ENCODE measurements at regions not wholly inside any gene's neighbourhood (a gene's known extent, or its start where the extent isn't known, plus 50 kb on each side); places are given as distances from the start of the nearest gene placed in this dataset.

DNA sequence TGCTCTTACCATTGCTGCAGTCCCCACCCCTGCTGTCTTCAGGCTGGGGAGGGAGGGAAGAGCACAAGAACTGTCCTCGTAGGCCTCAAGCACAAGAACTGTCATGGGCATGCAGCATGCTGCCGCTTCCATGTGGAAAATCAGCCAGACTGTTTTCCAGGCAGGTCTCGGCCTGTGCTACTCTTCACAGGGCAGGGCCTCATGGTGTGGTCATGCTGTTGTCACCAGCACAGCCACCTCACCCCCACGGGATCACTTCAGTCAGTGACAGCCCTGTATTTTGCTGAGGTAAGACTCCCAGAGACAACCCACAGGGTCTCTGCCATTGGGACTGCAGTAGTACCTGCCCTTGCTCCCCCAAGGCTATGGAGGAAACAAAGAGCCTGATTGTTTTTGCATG is 205.3 kb downstream of the NAP1L3 start:
- no peak overlapping the region for H3K27ac ChIP-seq (ENCODE audit: low read depth, low read length)
- no peaks in the 10 kb centered on the region for H3K9me3 ChIP-seq (ENCODE audit: insufficient read depth, low read depth, low read length)
- H3K4me2 ChIP-seq (ENCODE audit: low read length) = no peak overlapping the region
- no peak for TF ChIP-seq EZH2 (IDR thresholded peaks at IDR 0.05; ENCODE audit: insufficient read depth, low read length)
- TF ChIP-seq, protein P1, sequence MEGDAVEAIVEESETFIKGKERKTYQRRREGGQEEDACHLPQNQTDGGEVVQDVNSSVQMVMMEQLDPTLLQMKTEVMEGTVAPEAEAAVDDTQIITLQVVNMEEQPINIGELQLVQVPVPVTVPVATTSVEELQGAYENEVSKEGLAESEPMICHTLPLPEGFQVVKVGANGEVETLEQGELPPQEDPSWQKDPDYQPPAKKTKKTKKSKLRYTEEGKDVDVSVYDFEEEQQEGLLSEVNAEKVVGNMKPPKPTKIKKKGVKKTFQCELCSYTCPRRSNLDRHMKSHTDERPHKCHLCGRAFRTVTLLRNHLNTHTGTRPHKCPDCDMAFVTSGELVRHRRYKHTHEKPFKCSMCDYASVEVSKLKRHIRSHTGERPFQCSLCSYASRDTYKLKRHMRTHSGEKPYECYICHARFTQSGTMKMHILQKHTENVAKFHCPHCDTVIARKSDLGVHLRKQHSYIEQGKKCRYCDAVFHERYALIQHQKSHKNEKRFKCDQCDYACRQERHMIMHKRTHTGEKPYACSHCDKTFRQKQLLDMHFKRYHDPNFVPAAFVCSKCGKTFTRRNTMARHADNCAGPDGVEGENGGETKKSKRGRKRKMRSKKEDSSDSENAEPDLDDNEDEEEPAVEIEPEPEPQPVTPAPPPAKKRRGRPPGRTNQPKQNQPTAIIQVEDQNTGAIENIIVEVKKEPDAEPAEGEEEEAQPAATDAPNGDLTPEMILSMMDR (IDR thresholded peaks at IDR 0.05; ENCODE audit: insufficient read depth, low read depth, low read length) = no peak
- H2AFZ ChIP-seq (ENCODE audit: low read depth, low read length) = no peak overlapping the region
- no peak overlapping the region for H3K4me3 Mint-ChIP-seq (ENCODE audit: unreplicated experiment)
- no peak for DNase-seq (ENCODE audit: low read depth)
- FAIRE-seq = no peak
- H3K4me3 ChIP-seq (ENCODE audit: insufficient read depth, low read depth, low read length) = no peak overlapping the region
- no peaks in the 10 kb centered on the region for H3K36me3 Mint-ChIP-seq (ENCODE audit: low read depth, unreplicated experiment)
- no peaks in the 10 kb centered on the region for H3K4me1 ChIP-seq (ENCODE audit: insufficient read depth, low read length)
- no peaks in the 10 kb centered on the region for H3K27me3 Mint-ChIP-seq (ENCODE audit: low read depth, unreplicated experiment)
- no peaks in the 10 kb centered on the region for H3K27me3 ChIP-seq (ENCODE audit: insufficient read depth, low read length)
- no peak overlapping the region for H3K27ac Mint-ChIP-seq (ENCODE audit: unreplicated experiment)
- no peaks in the 10 kb centered on the region for H3K9me3 Mint-ChIP-seq (ENCODE audit: unreplicated experiment)
- no peaks in the 10 kb centered on the region for H3K79me2 ChIP-seq (ENCODE audit: insufficient read depth, low read length)
- no peaks in the 10 kb centered on the region for H4K20me1 ChIP-seq (ENCODE audit: insufficient read depth, low read length)
- no peaks in the 10 kb centered on the region for H3K36me3 ChIP-seq (ENCODE audit: insufficient read depth, low read length)
- H3K4me1 Mint-ChIP-seq (ENCODE audit: low read depth, unreplicated experiment) = no peaks in the 10 kb centered on the region
- no peak overlapping the region for H3K9ac ChIP-seq (ENCODE audit: low read length)

DNA sequence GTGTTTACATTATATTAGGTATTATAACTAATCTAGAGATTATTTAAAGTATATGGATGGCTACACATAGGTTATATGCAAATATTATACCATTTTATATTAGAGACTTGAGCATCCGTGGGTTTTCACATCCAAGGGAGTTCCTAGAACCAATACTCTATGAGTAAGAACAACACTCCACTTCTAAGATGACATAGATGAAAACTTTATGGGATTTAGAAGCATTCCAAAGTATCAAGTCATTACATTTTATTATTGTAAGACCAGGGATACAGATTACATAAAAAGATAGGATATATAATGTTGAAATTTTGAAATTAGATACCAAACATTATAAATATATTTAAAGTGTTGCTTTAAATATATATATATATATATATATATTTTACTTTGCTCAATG is 207.0 kb downstream of the NAP1L3 start:
- no peaks in the 10 kb centered on the region for H4K20me1 ChIP-seq (ENCODE audit: insufficient read depth, low read length)
- Mint-ChIP-seq H3K9me3 (ENCODE audit: unreplicated experiment) (no peaks in the 10 kb centered on the region), H3K4me1 (ENCODE audit: low read depth, unreplicated experiment) (no peaks in the 10 kb centered on the region), H3K4me3 (ENCODE audit: unreplicated experiment) (no peak overlapping the region), H3K36me3 (ENCODE audit: low read depth, unreplicated experiment) (no peaks in the 10 kb centered on the region), H3K27me3 (ENCODE audit: low read depth, unreplicated experiment) (no peaks in the 10 kb centered on the region), H3K27ac (ENCODE audit: unreplicated experiment) (no peak overlapping the region)
- no peaks in the 10 kb centered on the region for H3K79me2 ChIP-seq (ENCODE audit: insufficient read depth, low read length)
- peak; percentile 29 for FAIRE-seq
- no peak for DNase-seq (ENCODE audit: low read depth)
- no peaks in the 10 kb centered on the region for H3K9me3 ChIP-seq (ENCODE audit: insufficient read depth, low read depth, low read length)
- no peak overlapping the region for H2AFZ ChIP-seq (ENCODE audit: low read depth, low read length)
- no peak overlapping the region for H3K27ac ChIP-seq (ENCODE audit: low read depth, low read length)
- H3K36me3 ChIP-seq (ENCODE audit: insufficient read depth, low read length) = no peaks in the 10 kb centered on the region
- H3K4me2 ChIP-seq (ENCODE audit: low read length) = no peak overlapping the region
- TF ChIP-seq, protein P1 (IDR thresholded peaks at IDR 0.05; ENCODE audit: insufficient read depth, low read depth, low read length) = no peak
- TF ChIP-seq EZH2 (IDR thresholded peaks at IDR 0.05; ENCODE audit: insufficient read depth, low read length) = no peak
- no peak overlapping the region for H3K9ac ChIP-seq (ENCODE audit: low read length)
- no peak overlapping the region for H3K4me3 ChIP-seq (ENCODE audit: insufficient read depth, low read depth, low read length)
- no peaks in the 10 kb centered on the region for H3K4me1 ChIP-seq (ENCODE audit: insufficient read depth, low read length)
- H3K27me3 ChIP-seq (ENCODE audit: insufficient read depth, low read length) = no peaks in the 10 kb centered on the region

GRCh38 chrX:93461060-93461459 is 212.3 kb downstream of the NAP1L3 start:
- Histone ChIP-seq H3K27me3 (ENCODE audit: insufficient read depth, low read length) (no peaks in the 10 kb centered on the region), H3K27ac (ENCODE audit: low read depth, low read length) (no peak overlapping the region), H3K4me2 (ENCODE audit: low read length) (no peak overlapping the region), H4K20me1 (ENCODE audit: insufficient read depth, low read length) (no peaks in the 10 kb centered on the region), H3K9me3 (ENCODE audit: insufficient read depth, low read depth, low read length) (no peaks in the 10 kb centered on the region), H3K4me3 (ENCODE audit: insufficient read depth, low read depth, low read length) (no peak overlapping the region), H3K79me2 (ENCODE audit: insufficient read depth, low read length) (no peaks in the 10 kb centered on the region), H3K4me1 (ENCODE audit: insufficient read depth, low read length) (no peaks in the 10 kb centered on the region), H3K36me3 (ENCODE audit: insufficient read depth, low read length) (no peaks in the 10 kb centered on the region), H2AFZ (ENCODE audit: low read depth, low read length) (no peak overlapping the region), H3K9ac (ENCODE audit: low read length) (no peak overlapping the region)
- Mint-ChIP-seq H3K27me3 (ENCODE audit: low read depth, unreplicated experiment) (no peaks in the 10 kb centered on the region), H3K4me1 (ENCODE audit: low read depth, unreplicated experiment) (no peaks in the 10 kb centered on the region), H3K27ac (ENCODE audit: unreplicated experiment) (no peak overlapping the region), H3K36me3 (ENCODE audit: low read depth, unreplicated experiment) (no peaks in the 10 kb centered on the region), H3K4me3 (ENCODE audit: unreplicated experiment) (no peak overlapping the region), H3K9me3 (ENCODE audit: unreplicated experiment) (no peaks in the 10 kb centered on the region)
- FAIRE-seq = no peak
- TF ChIP-seq, protein P1 (IDR thresholded peaks at IDR 0.05; ENCODE audit: insufficient read depth, low read depth, low read length) = no peak
- TF ChIP-seq EZH2 (IDR thresholded peaks at IDR 0.05; ENCODE audit: insufficient read depth, low read length) = no peak
- no peak for DNase-seq (ENCODE audit: low read depth)

Data from astrocyte (in vitro differentiated cells and primary cell).